MM.1S (cell line): ENCODE measurements at regions not wholly inside any gene's neighbourhood (a gene's known extent, or its start where the extent isn't known, plus 50 kb on each side); places are given as distances from the start of the nearest gene placed in this dataset.

Experiments used
- EZH2 ChIP-seq: fragments of 300-600 bp; sonication (generic); optimal IDR thresholded peaks from 2 replicates; pipeline ENCODE3; 2017; ENCODE audit warnings: low read depth, mild to moderate bottlenecking, antibody characterized with exemption, low read length, mixed read lengths
- TF ChIP-seq, protein P1 (sequence below): fragments of 300-600 bp; sonication (generic); IDR thresholded peaks from 2 replicates; pipeline ENCODE4 v1.5.1; 2016; ENCODE audit warnings: antibody characterized with exemption, low read length, mixed read lengths

DNA sequence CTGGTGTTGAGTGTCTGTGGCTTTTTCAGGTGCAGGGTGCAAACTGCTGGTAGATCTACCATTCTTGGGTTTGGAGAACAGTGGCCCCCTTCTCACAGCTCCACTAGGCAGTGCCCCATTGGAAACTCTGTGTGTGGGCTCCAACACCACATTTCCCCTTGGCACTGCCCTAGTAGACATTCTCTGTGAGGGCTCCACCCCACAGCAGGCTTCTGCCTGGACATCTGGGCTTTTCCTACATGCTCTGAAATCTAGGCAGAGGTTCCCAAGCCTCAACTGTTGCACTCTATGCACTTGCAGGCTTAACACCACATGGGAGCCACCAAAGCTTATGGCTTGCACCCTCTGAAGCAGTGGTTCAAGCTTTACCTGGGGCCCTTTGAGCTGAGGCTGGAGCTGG is 80.9 kb downstream of the BARX1 start:
- TF ChIP-seq, protein P1, sequence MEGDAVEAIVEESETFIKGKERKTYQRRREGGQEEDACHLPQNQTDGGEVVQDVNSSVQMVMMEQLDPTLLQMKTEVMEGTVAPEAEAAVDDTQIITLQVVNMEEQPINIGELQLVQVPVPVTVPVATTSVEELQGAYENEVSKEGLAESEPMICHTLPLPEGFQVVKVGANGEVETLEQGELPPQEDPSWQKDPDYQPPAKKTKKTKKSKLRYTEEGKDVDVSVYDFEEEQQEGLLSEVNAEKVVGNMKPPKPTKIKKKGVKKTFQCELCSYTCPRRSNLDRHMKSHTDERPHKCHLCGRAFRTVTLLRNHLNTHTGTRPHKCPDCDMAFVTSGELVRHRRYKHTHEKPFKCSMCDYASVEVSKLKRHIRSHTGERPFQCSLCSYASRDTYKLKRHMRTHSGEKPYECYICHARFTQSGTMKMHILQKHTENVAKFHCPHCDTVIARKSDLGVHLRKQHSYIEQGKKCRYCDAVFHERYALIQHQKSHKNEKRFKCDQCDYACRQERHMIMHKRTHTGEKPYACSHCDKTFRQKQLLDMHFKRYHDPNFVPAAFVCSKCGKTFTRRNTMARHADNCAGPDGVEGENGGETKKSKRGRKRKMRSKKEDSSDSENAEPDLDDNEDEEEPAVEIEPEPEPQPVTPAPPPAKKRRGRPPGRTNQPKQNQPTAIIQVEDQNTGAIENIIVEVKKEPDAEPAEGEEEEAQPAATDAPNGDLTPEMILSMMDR: no peak
- TF ChIP-seq EZH2: no peak
